CD4-positive, alpha-beta T cell treated with Interleukin-6 for 4 hours (primary cell): ENCODE measurements at regions not wholly inside any gene's neighbourhood (a gene's known extent, or its start where the extent isn't known, plus 50 kb on each side); places are given as distances from the start of the nearest gene placed in this dataset.

Source experiments
- DNase-seq: peaks from one replicate; pipeline ENCODE4 v3.0.0-alpha.2; 2020; ENCODE audit warnings: mixed read lengths

- DNase-seq, result no peak
Measured at GRCh38 chr13:61738236-61738750, 322.6 kb upstream of the PCDH20 start.

GRCh38 chr13:61734683-61735082 lies 319.0 kb upstream of the PCDH20 start:
- DNase-seq, result no peak

GRCh38 chr13:61728471-61728870 lies 312.8 kb upstream of the PCDH20 start:
- no peak for DNase-seq

- DNase-seq, result no peak
Measured at GRCh38 chr13:61727767-61728166, 312.1 kb upstream of the PCDH20 start.

- DNase-seq, result no peak
Measured at GRCh38 chr13:61725806-61726205, 310.2 kb upstream of the PCDH20 start.

GRCh38 chr13:61722119-61722518 lies 306.5 kb upstream of the PCDH20 start:
- DNase-seq, result no peak

- no peak for DNase-seq
Measured at GRCh38 chr13:61712621-61713020, 297.0 kb upstream of the PCDH20 start.

GRCh38 chr13:61709258-61709657 lies 293.6 kb upstream of the PCDH20 start:
- no peak for DNase-seq

- DNase-seq, result no peak
Measured at GRCh38 chr13:61706899-61707298, 291.2 kb upstream of the PCDH20 start.

- no peak for DNase-seq
Measured at GRCh38 chr13:61700620-61701019, 285.0 kb upstream of the PCDH20 start.

GRCh38 chr13:61700181-61700580 lies 284.5 kb upstream of the PCDH20 start:
- no peak for DNase-seq

GRCh38 chr13:61696676-61697075 lies 281.0 kb upstream of the PCDH20 start:
- no peak for DNase-seq

GRCh38 chr13:61695147-61695546 lies 279.5 kb upstream of the PCDH20 start:
- DNase-seq, result no peak

GRCh38 chr13:61692691-61693090 lies 277.0 kb upstream of the PCDH20 start:
- no peak for DNase-seq

GRCh38 chr13:61685682-61686012 lies 270.0 kb upstream of the PCDH20 start:
- no peak for DNase-seq

- no peak for DNase-seq
Measured at GRCh38 chr13:61684976-61685681, 269.5 kb upstream of the PCDH20 start.

- DNase-seq, result no peak
Measured at GRCh38 chr13:61672756-61673155, 257.1 kb upstream of the PCDH20 start.

- DNase-seq, result no peak
Measured at GRCh38 chr13:61670384-61671161, 254.9 kb upstream of the PCDH20 start.

- DNase-seq, result no peak
Measured at GRCh38 chr13:61664801-61665705, 249.4 kb upstream of the PCDH20 start.

- no peak for DNase-seq
Measured at GRCh38 chr13:61654481-61654880, 238.8 kb upstream of the PCDH20 start.

GRCh38 chr13:61648547-61648946 lies 232.9 kb upstream of the PCDH20 start:
- no peak for DNase-seq

- no peak for DNase-seq
Measured at GRCh38 chr13:61612192-61612591, 196.5 kb upstream of the PCDH20 start.

GRCh38 chr13:61608138-61608537 lies 192.5 kb upstream of the PCDH20 start:
- no peak for DNase-seq
